ENCODE measurements at regions not wholly inside any gene's neighbourhood (a gene's known extent, or its start where the extent isn't known, plus 50 kb on each side); places are given as distances from the start of the nearest gene placed in this dataset.

- dilution Hi-C loops (cut with MboI; ENCODE audit: extremely low pct_ligation_motif_present, low sequenced_read_pairs) = no loop called here
- H3K36me3 ChIP-seq (ENCODE audit: control insufficient read depth in 2 of 2, extremely low read depth in 1 of 2, insufficient read depth in 2 of 2, low read length in 2 of 2) = no peaks in the 10 kb centered on the region
- H2AFZ ChIP-seq (ENCODE audit: low read depth, low read length) = no peak overlapping the region
- no peak overlapping the region for H3K4me3 ChIP-seq (replicated peaks in 1 of 3; ENCODE audit: insufficient read depth in 1 of 3, low read depth in 1 of 3, low read length in 3 of 3)
- H3K79me2 ChIP-seq (ENCODE audit: control insufficient read depth, insufficient read depth, low read length) = no peaks in the 10 kb centered on the region
- H3K9me3 ChIP-seq (replicated peaks; ENCODE audit: control insufficient read depth, insufficient read depth, low read length) = no peaks in the 10 kb centered on the region
- H4K20me1 ChIP-seq (replicated peaks; ENCODE audit: control insufficient read depth, extremely low read depth, insufficient read depth, low read length) = no peaks in the 10 kb centered on the region
- no peaks in the 10 kb centered on the region for H3K27me3 ChIP-seq (ENCODE audit: control insufficient read depth in 2 of 2, insufficient read depth in 2 of 2, low read length in 2 of 2)
- H3K27ac ChIP-seq (ENCODE audit: insufficient read depth, low read depth, low read length) = no peak overlapping the region
- no peak for FAIRE-seq
- no peaks in the 10 kb centered on the region for H3K9me1 ChIP-seq (replicated peaks; ENCODE audit: control insufficient read depth, extremely low read depth, insufficient read depth, low read length)
- no peak for DNase-seq (ENCODE audit: low read depth, low spot score)
- ChIA-PET POLR2A (no interaction called here), CTCF (interaction anchor here (1.5 kb wide), 1 partner anchor 12 kb away, joined by 3 read pairs; no protein-coding TSS in a partner anchor)
- no peak overlapping the region for H3K9ac ChIP-seq (replicated peaks; ENCODE audit: extremely low read depth, insufficient read depth, low read length)
- no peaks in the 10 kb centered on the region for H3K4me1 ChIP-seq (ENCODE audit: control insufficient read depth, extremely low read depth, insufficient read depth, low read length)
- no TSS peak for BruUV-seq (replicated peaks)
- intact Hi-C loops (cut with micrococcal nuclease) = no loop called here
- H3K4me2 ChIP-seq (ENCODE audit: insufficient read depth, low read length) = no peak overlapping the region
- TF ChIP-seq GATA2 (IDR thresholded peaks at IDR 0.05; ENCODE audit: insufficient read depth, insufficient read length, low read depth, low read length) (no peak), MAX (IDR thresholded peaks at IDR 0.05; ENCODE audit: insufficient read depth, insufficient read length) (no peak), POLR2A (IDR thresholded peaks at IDR 0.05; ENCODE audit: low read depth, low read length) (no peak), JUN (IDR thresholded peaks at IDR 0.05; ENCODE audit: borderline replicate concordance, insufficient read depth, insufficient read length, low read depth) (no peak), FOS (IDR thresholded peaks at IDR 0.05; ENCODE audit: borderline replicate concordance, insufficient read depth, low read length) (no peak), CTCF (IDR thresholded peaks at IDR 0.05; ENCODE audit: extremely low read depth in 1 of 2, insufficient read depth in 1 of 2, low read depth in 1 of 2, low read length in 2 of 2) (no peak), POLR2AphosphoS5 (IDR thresholded peaks at IDR 0.05; ENCODE audit: insufficient read depth, low read depth, low read length) (no peak), EZH2 (IDR thresholded peaks at IDR 0.05; ENCODE audit: borderline replicate concordance, low read depth, low read length, severe bottlenecking) (no peak), MYC (IDR thresholded peaks at IDR 0.05; ENCODE audit: low read depth, low read length) (no peak)
These were observed 168.4 kb downstream of the C11orf91 start for GRCh38 chr11:33532257-33532656.
